ENCODE measurements at regions not wholly inside any gene's neighbourhood (a gene's known extent, or its start where the extent isn't known, plus 50 kb on each side); places are given as distances from the start of the nearest gene placed in this dataset.

GRCh38 chr2:40962026-40962425 is 510.1 kb upstream of the SLC8A1 start:
- CTCF ChIA-PET: no interaction called here
- BruUV-seq (replicated peaks): no TSS peak

GRCh38 chr2:40964509-40965250 is 512.8 kb upstream of the SLC8A1 start:
- TF ChIP-seq EZH2 (IDR thresholded peaks at IDR 0.05; ENCODE audit: borderline replicate concordance, low read depth, low read length, poor library complexity, severe bottlenecking) (no peak), CTCF (conservative IDR thresholded peaks at IDR 0.05; ENCODE audit: low read depth, low read length) (no peak)
- intact Hi-C loops (cut with micrococcal nuclease; ENCODE audit: unreplicated experiment): no loop called here
- H3K9me3 ChIP-seq (ENCODE audit: low read depth, low read length, poor library complexity, severe bottlenecking): no peaks in the 10 kb centered on the region
- BruUV-seq (replicated peaks): no TSS peak
- no peaks in the 10 kb centered on the region for H3K27me3 ChIP-seq (replicated peaks; ENCODE audit: insufficient read depth, low read depth, low read length, poor library complexity)
- no peak overlapping the region for H3K4me3 ChIP-seq (ENCODE audit: low read depth, low read length, poor library complexity, severe bottlenecking)
- no peaks in the 10 kb centered on the region for H3K4me1 ChIP-seq (ENCODE audit: insufficient read depth, low read length, poor library complexity, severe bottlenecking)
- H3K36me3 ChIP-seq (ENCODE audit: insufficient read depth, low read length, poor library complexity, severe bottlenecking): no peaks in the 10 kb centered on the region
- POLR2A ChIA-PET (ENCODE audit: low non-redundant PET): no interaction called here
- no peak for DNase-seq (ENCODE audit: low spot score)
- no peak overlapping the region for H3K27ac ChIP-seq (ENCODE audit: low read depth, low read length, poor library complexity, severe bottlenecking)
- CTCF ChIA-PET: no interaction called here

More at GRCh38 chr2:40962026-40962425, 510.1 kb upstream of the SLC8A1 start:
- no peaks in the 10 kb centered on the region for H3K4me1 ChIP-seq (ENCODE audit: insufficient read depth, low read length, poor library complexity, severe bottlenecking)
- TF ChIP-seq EZH2 (IDR thresholded peaks at IDR 0.05; ENCODE audit: borderline replicate concordance, low read depth, low read length, poor library complexity, severe bottlenecking): no peak
- no peak for TF ChIP-seq CTCF (conservative IDR thresholded peaks at IDR 0.05; ENCODE audit: low read depth, low read length)
- H3K4me3 ChIP-seq (ENCODE audit: low read depth, low read length, poor library complexity, severe bottlenecking): no peak overlapping the region
- DNase-seq (ENCODE audit: low spot score): peak; percentile 1
- no peaks in the 10 kb centered on the region for H3K27me3 ChIP-seq (replicated peaks; ENCODE audit: insufficient read depth, low read depth, low read length, poor library complexity)
- POLR2A ChIA-PET (ENCODE audit: low non-redundant PET): no interaction called here
- H3K27ac ChIP-seq (ENCODE audit: low read depth, low read length, poor library complexity, severe bottlenecking): no peak overlapping the region
- intact Hi-C loops (cut with micrococcal nuclease; ENCODE audit: unreplicated experiment): no loop called here
- no peaks in the 10 kb centered on the region for H3K36me3 ChIP-seq (ENCODE audit: insufficient read depth, low read length, poor library complexity, severe bottlenecking)
- no peaks in the 10 kb centered on the region for H3K9me3 ChIP-seq (ENCODE audit: low read depth, low read length, poor library complexity, severe bottlenecking)

GRCh38 chr2:40967451-40967850 is 515.6 kb upstream of the SLC8A1 start:
- ChIA-PET CTCF (no interaction called here), POLR2A (ENCODE audit: low non-redundant PET) (no interaction called here)
- no TSS peak for BruUV-seq (replicated peaks)
- no peak for TF ChIP-seq CTCF (conservative IDR thresholded peaks at IDR 0.05; ENCODE audit: low read depth, low read length)
- TF ChIP-seq EZH2 (IDR thresholded peaks at IDR 0.05; ENCODE audit: borderline replicate concordance, low read depth, low read length, poor library complexity, severe bottlenecking): no peak
- H3K27me3 ChIP-seq (replicated peaks; ENCODE audit: insufficient read depth, low read depth, low read length, poor library complexity): peaks cover 5% of the 10 kb centered on the region
- H3K9me3 ChIP-seq (ENCODE audit: low read depth, low read length, poor library complexity, severe bottlenecking): no peaks in the 10 kb centered on the region
- H3K4me1 ChIP-seq (ENCODE audit: insufficient read depth, low read length, poor library complexity, severe bottlenecking): no peaks in the 10 kb centered on the region
- DNase-seq (ENCODE audit: low spot score): no peak
- H3K36me3 ChIP-seq (ENCODE audit: insufficient read depth, low read length, poor library complexity, severe bottlenecking): no peaks in the 10 kb centered on the region
- H3K4me3 ChIP-seq (ENCODE audit: low read depth, low read length, poor library complexity, severe bottlenecking): no peak overlapping the region
- no peak overlapping the region for H3K27ac ChIP-seq (ENCODE audit: low read depth, low read length, poor library complexity, severe bottlenecking)
- intact Hi-C loops (cut with micrococcal nuclease; ENCODE audit: unreplicated experiment): no loop called here

Measured in A673 (cell line).